K562 (cell line): ENCODE measurements at regions not wholly inside any gene's neighbourhood (a gene's known extent, or its start where the extent isn't known, plus 50 kb on each side); places are given as distances from the start of the nearest gene placed in this dataset.

ENCODE experiments used
- ATAC-seq: fragments of 200-7000 bp; cut with Tn5 transposase; 3 replicates; pipeline ENCODE4 v1.9.1; 2020; ENCODE audit warnings: moderate library complexity
- BruUV-seq: library from RNA; stranded (reverse); fragments of 400-500 nt; replicated peaks from 2 replicates; lab custom pipeline; 2021; lab: Mats Ljungman, UMichigan
- CTCF ChIA-PET: fragments of 300-600 bp; formaldehyde crosslinking; extraction: SDS; loops from one replicate; lab custom pipeline; 2021; ENCODE audit warnings: low intra/inter-chr PET ratio; lab: Yijun Ruan, JAX
- POLR2A ChIA-PET: fragments of 300-600, 350-650 bp; sonication (Branson Sonifier 250); formaldehyde crosslinking; extraction: SDS; loops from one replicate; lab custom pipeline; 2021; ENCODE audit warnings: antibody characterized with exemption, inconsistent platforms; lab: Yijun Ruan, JAX
- DNase-seq, 4 experiments: peaks; one replicate each; pipeline versions ENCODE4 v3.0.0 to v3.0.0-alpha.2; 2011 to 2018; ENCODE audit warnings: low spot score in 3 of 4, mixed read lengths in 3 of 4; ENCODE audit errors: extremely low read depth in 1 of 4
- FAIRE-seq: peaks from 2 replicates; lab custom pipeline; 2011; peaks lifted over from hg19 to GRCh38; lab: Jason Lieb, UNC
- H2AFZ ChIP-seq: 2 replicates; pipeline ENCODE4 v1.6.0; 2011; ENCODE audit warnings: low read depth, low read length, control low read depth, inconsistent platforms
- H3K27ac ChIP-seq: fragments of 200-600 bp; 3 replicates; pipeline ENCODE4 v1.8.0; 2011; ENCODE audit warnings: low read depth, mild to moderate bottlenecking, control low read depth, inconsistent platforms, low read length, moderate library complexity, mixed read lengths; ENCODE audit errors: extremely low read depth
- H3K27me3 ChIP-seq, 2 experiments: fragments of 300-600 bp in 1 of 2; 2 replicates in 1 of 2; 3 replicates in 1 of 2; pipeline versions ENCODE4 v1.6.0 to v1.8.0; 2011; ENCODE audit warnings: inconsistent platforms in 2 of 2, low read length in 2 of 2, mild to moderate bottlenecking in 1 of 2, mixed read lengths in 1 of 2, moderate library complexity in 1 of 2; ENCODE audit not compliant: control insufficient read depth in 2 of 2, insufficient read depth in 2 of 2
- H3K36me3 ChIP-seq: fragments of 300-600 bp; 3 replicates; pipeline ENCODE4 v1.8.0; 2011; ENCODE audit warnings: mild to moderate bottlenecking, low read length, inconsistent platforms; ENCODE audit not compliant: control insufficient read depth, insufficient read depth
- H3K4me1 ChIP-seq, 2 experiments: fragments of 200-600 bp in 1 of 2; replicated peaks in 1 of 2; 2 replicates in 1 of 2; 3 replicates in 1 of 2; pipeline versions ENCODE4 v1.5.1 to v1.8.0; 2011; ENCODE audit warnings: inconsistent platforms in 2 of 2, low read length in 2 of 2, mild to moderate bottlenecking in 1 of 2, mixed read lengths in 1 of 2, moderate library complexity in 1 of 2; ENCODE audit not compliant: control insufficient read depth in 2 of 2, insufficient read depth in 2 of 2
- H3K4me2 ChIP-seq: 2 replicates; pipeline ENCODE4 v1.6.1; 2011; ENCODE audit warnings: low read length, control low read depth, inconsistent platforms, mixed read lengths; ENCODE audit not compliant: insufficient read depth
- H3K4me3 ChIP-seq: fragments of 200-600 bp; sonication (generic), shearing (Covaris generic); 2 replicates; pipeline ENCODE4 v1.5.1; 2016; ENCODE audit warnings: control low read depth, inconsistent platforms
- H3K79me2 ChIP-seq: fragments of 200-600 bp; 3 replicates; pipeline ENCODE4 v1.8.0; 2011; ENCODE audit warnings: low read length, inconsistent platforms; ENCODE audit not compliant: control insufficient read depth, insufficient read depth
- H3K9ac ChIP-seq, 2 experiments: 2 replicates each; pipeline versions ENCODE4 v1.6.0 to v1.6.1; 2011; ENCODE audit warnings: low read depth in 2 of 2, low read length in 2 of 2, control low read depth in 1 of 2, inconsistent platforms in 1 of 2, mild to moderate bottlenecking in 1 of 2, mixed read lengths in 1 of 2; ENCODE audit not compliant: insufficient read depth in 1 of 2
- H3K9me1 ChIP-seq: one replicate; pipeline ENCODE4 v1.6.0; 2011; ENCODE audit warnings: inconsistent platforms, mild to moderate bottlenecking, low read length, moderate library complexity; ENCODE audit not compliant: control insufficient read depth, insufficient read depth
- H3K9me3 ChIP-seq: replicated peaks from 2 replicates; pipeline ENCODE4 v1.5.1; 2011; ENCODE audit warnings: low read depth, low read length, inconsistent platforms; ENCODE audit not compliant: control insufficient read depth, insufficient read depth
- H4K20me1 ChIP-seq: replicated peaks from 2 replicates; pipeline ENCODE4 v1.6.1; 2011; ENCODE audit warnings: low read length, inconsistent platforms, mixed read lengths; ENCODE audit not compliant: control insufficient read depth, insufficient read depth
- CBFA2T2 ChIP-seq: fragments of 450-650 bp; conservative IDR thresholded peaks from 2 replicates; pipeline ENCODE4 v1.6.1; 2017; ENCODE audit warnings: mild to moderate bottlenecking
- HMG20B ChIP-seq: fragments of 250-450 bp; sonication (Bioruptor Pico); IDR thresholded peaks from 2 replicates; pipeline ENCODE4 v1.5.0; 2021; ENCODE audit warnings: mild to moderate bottlenecking
- HOMEZ ChIP-seq: fragments of 250-450 bp; sonication (Bioruptor Pico); IDR thresholded peaks from 2 replicates; pipeline ENCODE4 v1.4.0; 2020; ENCODE audit warnings: mild to moderate bottlenecking, moderate library complexity
- THAP7 ChIP-seq: fragments of 250-450 bp; sonication (Bioruptor Pico); IDR thresholded peaks from 2 replicates; pipeline ENCODE4 v1.5.0; 2021
- YY1 ChIP-seq, 3 experiments: IDR thresholded peaks; 2 replicates each; pipeline ENCODE4 v1.6.1; 2011; ENCODE audit warnings: low read length in 2 of 3, mild to moderate bottlenecking in 2 of 3, moderate library complexity in 2 of 3, borderline replicate concordance in 1 of 3, control low read depth in 1 of 3, low read depth in 1 of 3; ENCODE audit not compliant: insufficient read depth in 3 of 3, insufficient replicate concordance in 2 of 3, control insufficient read depth in 1 of 3, insufficient read length in 1 of 3; ENCODE audit errors: extremely low read depth in 1 of 3
- ZBTB9 ChIP-seq: fragments of 450-650 bp; formaldehyde crosslinking; IDR thresholded peaks from 2 replicates; pipeline ENCODE4 v1.4.0; 2020; ENCODE audit warnings: mild to moderate bottlenecking, moderate library complexity
- ZNF668 ChIP-seq: fragments of 250-450 bp; sonication (Bioruptor Pico); IDR thresholded peaks from 2 replicates; pipeline ENCODE4 v1.8.0; 2022; ENCODE audit warnings: mild to moderate bottlenecking, inconsistent platforms
- ZNF764 ChIP-seq: fragments of 250-450 bp; sonication (Bioruptor Pico); IDR thresholded peaks from 2 replicates; pipeline ENCODE4 v1.4.0; 2020; ENCODE audit warnings: low read depth, mild to moderate bottlenecking, moderate library complexity
- WGBS: fragments of 100-300 bp; shearing (Covaris generic); methylation state at CpG from one replicate; pipeline ENCODE4 v1.1.6; 2016; ENCODE audit warnings: low coverage, mixed read lengths; ENCODE audit not compliant: insufficient coverage; ENCODE audit errors: missing lambda C conversion rate; 5-methylcytosine and 5-hydroxymethylcytosine counted together
- in situ Hi-C: fragments of 300-500 bp; cut with MboI; formaldehyde crosslinking; loops from 4 replicates; pipeline ENCODE4 v1.15.0; 2018; ENCODE audit warnings: inconsistent platforms, mixed read lengths
- intact Hi-C: fragments of 100-400 bp; cut with micrococcal nuclease; formaldehyde crosslinking; loops from 2 replicates; pipeline ENCODE4 v1.14.2; 2022

- ChIA-PET CTCF (no interaction called here), POLR2A (interaction anchor here (0.7 kb wide), 1 partner anchor 94 kb away, joined by 3 read pairs; no protein-coding TSS in a partner anchor)
- Histone ChIP-seq H3K4me1 (no peaks in the 10 kb centered on the region), H3K27ac (no peak overlapping the region), H3K9me1 (no peaks in the 10 kb centered on the region)
- intact Hi-C loops = no loop called here
- WGBS = 0% methylated on average over 2 of the region's 2 CpGs
- TF ChIP-seq THAP7 (CRISPR knock-in tag) (no peak), HMG20B (CRISPR knock-in tag) (no peak)
- TF ChIP-seq, all 486 proteins: peak for 0
- H3K4me3 ChIP-seq = no peak overlapping the region
- H3K9ac ChIP-seq = no peak overlapping the region
- H3K36me3 ChIP-seq = no peaks in the 10 kb centered on the region
- H3K79me2 ChIP-seq = no peaks in the 10 kb centered on the region
- no TSS peak for BruUV-seq
- FAIRE-seq (no peak), ATAC-seq (no peak), DNase-seq (no peak)
- H3K9me3 ChIP-seq = no peaks in the 10 kb centered on the region
- no peak overlapping the region for H3K4me2 ChIP-seq
- H2AFZ ChIP-seq = no peak overlapping the region
- H4K20me1 ChIP-seq = no peaks in the 10 kb centered on the region
- in situ Hi-C loops = no loop called here
- H3K27me3 ChIP-seq = no peaks in the 10 kb centered on the region
Measured at GRCh38 chr18:45328296-45328695, 287.0 kb upstream of the SLC14A2 start.

- no peak overlapping the region for H2AFZ ChIP-seq
- H3K36me3 ChIP-seq = no peaks in the 10 kb centered on the region
- TF ChIP-seq HOMEZ (CRISPR knock-in tag) (no peak), YY1 (IDR thresholded peaks at IDR 0.05; ENCODE audit: borderline replicate concordance in 1 of 3, control insufficient read depth in 1 of 3, extremely low read depth in 1 of 3, insufficient read depth in 3 of 3, insufficient read length in 1 of 3, insufficient replicate concordance in 2 of 3, low read depth in 1 of 3, low read length in 2 of 3) (no peak), ZNF668 (no peak), CBFA2T2 (no peak), ZBTB9 (CRISPR knock-in tag) (no peak), ZNF764 (no peak)
- no peak for ATAC-seq
- CTCF ChIA-PET = no interaction called here
- DNase-seq = no peak
- H3K4me1 ChIP-seq = no peaks in the 10 kb centered on the region
- no peak for FAIRE-seq
- H3K4me2 ChIP-seq = no peak overlapping the region
- POLR2A ChIA-PET = no interaction called here
- H3K27ac ChIP-seq = no peak overlapping the region
- no peak overlapping the region for H3K4me3 ChIP-seq
- H3K9me1 ChIP-seq = no peaks in the 10 kb centered on the region
- BruUV-seq = no TSS peak
- in situ Hi-C loops = no loop called here
- H3K9ac ChIP-seq = no peak overlapping the region
- no peaks in the 10 kb centered on the region for H4K20me1 ChIP-seq
- no peaks in the 10 kb centered on the region for H3K27me3 ChIP-seq
- no peaks in the 10 kb centered on the region for H3K79me2 ChIP-seq
- no peaks in the 10 kb centered on the region for H3K9me3 ChIP-seq
- intact Hi-C loops = no loop called here
- 0% methylated on average over 6 of the region's 6 CpGs for WGBS
Measured at GRCh38 chr18:45328811-45329210, 286.5 kb upstream of the SLC14A2 start.
